ENCODE measurements at regions not wholly inside any gene's neighbourhood (a gene's known extent, or its start where the extent isn't known, plus 50 kb on each side); places are given as distances from the start of the nearest gene placed in this dataset.

- TF ChIP-seq CTCF (IDR thresholded peaks at IDR 0.05) (no peak), POLR2A (IDR thresholded peaks at IDR 0.05) (no peak), POLR2AphosphoS5 (IDR thresholded peaks at IDR 0.05) (no peak)
Observed at GRCh38 chr1:34278211-34278610, 101.5 kb downstream of the C1orf94 start.

Measured in prostate gland (tissue), 2 donors.